ENCODE measurements at regions not wholly inside any gene's neighbourhood (a gene's known extent, or its start where the extent isn't known, plus 50 kb on each side); places are given as distances from the start of the nearest gene placed in this dataset.
A peak's percentile ranks its signal among the peaks of the same experiment; 100 is the strongest.

- H3K36me3 ChIP-seq (replicated peaks; ENCODE audit: insufficient read depth, low read depth), result no peaks in the 10 kb centered on the region
- no peaks in the 10 kb centered on the region for H3K9me2 ChIP-seq (replicated peaks; ENCODE audit: insufficient read depth)
- H3K9me3 ChIP-seq (ENCODE audit: low read depth), result no peaks in the 10 kb centered on the region
- H3K4me1 ChIP-seq (ENCODE audit: insufficient read depth), result no peaks in the 10 kb centered on the region
- WGBS (ENCODE audit: low lambda C conversion rate, missing lambda C conversion rate), result 83% methylated on average over 6 of the region's 6 CpGs
- TF ChIP-seq EZH2 (IDR thresholded peaks at IDR 0.05; ENCODE audit: borderline replicate concordance), result no peak
- TF ChIP-seq CTCF (IDR thresholded peaks at IDR 0.05; ENCODE audit: poor library complexity), result no peak
- no peak for TF ChIP-seq EZH2phosphoT487 (IDR thresholded peaks at IDR 0.05; ENCODE audit: low read depth, severe bottlenecking, unreplicated experiment)
- no peak overlapping the region for H3K4me2 ChIP-seq
- no peaks in the 10 kb centered on the region for H3K27me3 ChIP-seq
- no peaks in the 10 kb centered on the region for H3K79me2 ChIP-seq
- H3K4me3 ChIP-seq, result no peak overlapping the region
- no peak for DNase-seq (ENCODE audit: low spot score)
- H4K20me1 ChIP-seq (ENCODE audit: insufficient read depth, poor library complexity, severe bottlenecking), result no peaks in the 10 kb centered on the region
- H2AFZ ChIP-seq, result no peak overlapping the region
- H3K27ac ChIP-seq, result no peak overlapping the region
Measured at GRCh38 chr6:147126618-147127022, 77.6 kb upstream of the STXBP5 start.

- Histone ChIP-seq H4K20me1 (ENCODE audit: insufficient read depth, poor library complexity, severe bottlenecking) (no peaks in the 10 kb centered on the region), H3K27me3 (no peaks in the 10 kb centered on the region), H3K9me2 (replicated peaks; ENCODE audit: insufficient read depth) (no peaks in the 10 kb centered on the region), H3K4me2 (no peak overlapping the region), H2AFZ (no peak overlapping the region), H3K36me3 (replicated peaks; ENCODE audit: insufficient read depth, low read depth) (no peaks in the 10 kb centered on the region), H3K4me1 (ENCODE audit: insufficient read depth) (no peaks in the 10 kb centered on the region), H3K4me3 (no peak overlapping the region), H3K9me3 (ENCODE audit: low read depth) (no peaks in the 10 kb centered on the region), H3K79me2 (no peaks in the 10 kb centered on the region), H3K27ac (no peak overlapping the region)
- no peak for DNase-seq (ENCODE audit: low spot score)
- no peak for TF ChIP-seq CTCF (IDR thresholded peaks at IDR 0.05; ENCODE audit: poor library complexity)
- no peak for TF ChIP-seq EZH2 (IDR thresholded peaks at IDR 0.05; ENCODE audit: borderline replicate concordance)
- no peak for TF ChIP-seq EZH2phosphoT487 (IDR thresholded peaks at IDR 0.05; ENCODE audit: low read depth, severe bottlenecking, unreplicated experiment)
- 84% methylated on average over 2 of the region's 2 CpGs for WGBS (ENCODE audit: low lambda C conversion rate, missing lambda C conversion rate)
Measured at GRCh38 chr6:147127587-147127986, 76.6 kb upstream of the STXBP5 start.

- H3K27me3 ChIP-seq, result no peaks in the 10 kb centered on the region
- H3K36me3 ChIP-seq (replicated peaks; ENCODE audit: insufficient read depth, low read depth), result no peaks in the 10 kb centered on the region
- TF ChIP-seq EZH2 (IDR thresholded peaks at IDR 0.05; ENCODE audit: borderline replicate concordance) (no peak), CTCF (IDR thresholded peaks at IDR 0.05; ENCODE audit: poor library complexity) (no peak), EZH2phosphoT487 (IDR thresholded peaks at IDR 0.05; ENCODE audit: low read depth, severe bottlenecking, unreplicated experiment) (no peak)
- no peaks in the 10 kb centered on the region for H4K20me1 ChIP-seq (ENCODE audit: insufficient read depth, poor library complexity, severe bottlenecking)
- WGBS (ENCODE audit: low lambda C conversion rate, missing lambda C conversion rate), result 94% methylated on average over 2 of the region's 2 CpGs
- no peak overlapping the region for H2AFZ ChIP-seq
- no peaks in the 10 kb centered on the region for H3K4me1 ChIP-seq (ENCODE audit: insufficient read depth)
- no peak overlapping the region for H3K4me3 ChIP-seq
- H3K4me2 ChIP-seq, result no peak overlapping the region
- no peak for DNase-seq (ENCODE audit: low spot score)
- no peaks in the 10 kb centered on the region for H3K9me3 ChIP-seq (ENCODE audit: low read depth)
- H3K79me2 ChIP-seq, result no peaks in the 10 kb centered on the region
- no peak overlapping the region for H3K27ac ChIP-seq
- H3K9me2 ChIP-seq (replicated peaks; ENCODE audit: insufficient read depth), result no peaks in the 10 kb centered on the region
Measured at GRCh38 chr6:147128056-147128455, 76.2 kb upstream of the STXBP5 start.

GRCh38 chr6:147131532-147132128 is 72.6 kb upstream of the STXBP5 start:
- Histone ChIP-seq H2AFZ (no peak overlapping the region), H3K27ac (no peak overlapping the region), H3K4me3 (no peak overlapping the region), H3K4me2 (no peak overlapping the region), H3K9me2 (replicated peaks; ENCODE audit: insufficient read depth) (no peaks in the 10 kb centered on the region), H3K27me3 (no peaks in the 10 kb centered on the region), H4K20me1 (ENCODE audit: insufficient read depth, poor library complexity, severe bottlenecking) (no peaks in the 10 kb centered on the region), H3K79me2 (no peaks in the 10 kb centered on the region), H3K4me1 (ENCODE audit: insufficient read depth) (no peaks in the 10 kb centered on the region), H3K9me3 (ENCODE audit: low read depth) (no peaks in the 10 kb centered on the region), H3K36me3 (replicated peaks; ENCODE audit: insufficient read depth, low read depth) (no peaks in the 10 kb centered on the region)
- TF ChIP-seq CTCF (IDR thresholded peaks at IDR 0.05; ENCODE audit: poor library complexity), result no peak
- TF ChIP-seq EZH2 (IDR thresholded peaks at IDR 0.05; ENCODE audit: borderline replicate concordance), result no peak
- TF ChIP-seq EZH2phosphoT487 (IDR thresholded peaks at IDR 0.05; ENCODE audit: low read depth, severe bottlenecking, unreplicated experiment), result no peak
- DNase-seq (ENCODE audit: low spot score), result peak; percentile 8

Data from hepatocyte (in vitro differentiated cells).